ENCODE measurements at regions not wholly inside any gene's neighbourhood (a gene's known extent, or its start where the extent isn't known, plus 50 kb on each side); places are given as distances from the start of the nearest gene placed in this dataset.
A peak's percentile ranks its signal among the peaks of the same experiment; 100 is the strongest.

- no peaks in the 10 kb centered on the region for H3K9me2 ChIP-seq (ENCODE audit: insufficient read depth)
- no peak overlapping the region for H3K4me2 ChIP-seq (ENCODE audit: unreplicated experiment)
- no peaks in the 10 kb centered on the region for H3K27me3 ChIP-seq (replicated peaks; ENCODE audit: insufficient read depth)
- peak; percentile 31 for DNase-seq
- no peak overlapping the region for H3K27ac ChIP-seq
- no peaks in the 10 kb centered on the region for H3K79me2 ChIP-seq (ENCODE audit: insufficient read depth)
- no peak overlapping the region for H3K4me3 ChIP-seq
- TF ChIP-seq EZH2 (IDR thresholded peaks at IDR 0.05; ENCODE audit: insufficient read depth, poor library complexity, severe bottlenecking): no peak
- no peak for TF ChIP-seq EZH2phosphoT487 (IDR thresholded peaks at IDR 0.05; ENCODE audit: insufficient read depth, low read depth)
- H3K4me1 ChIP-seq (ENCODE audit: insufficient read depth): no peaks in the 10 kb centered on the region
- H3F3A ChIP-seq (ENCODE audit: insufficient read depth): no peaks in the 10 kb centered on the region
- WGBS, 2 experiments (ENCODE audit: low coverage in 1 of 2, low lambda C conversion rate in 2 of 2, missing lambda C conversion rate in 2 of 2): 39 to 41% methylated on average over 6 of the region's 6 CpGs
- no peak overlapping the region for H2AFZ ChIP-seq
- H3K36me3 ChIP-seq (ENCODE audit: low read depth): no peaks in the 10 kb centered on the region
- in situ Hi-C loops (cut with MboI): no loop called here
- H4K20me1 ChIP-seq (ENCODE audit: insufficient read depth): no peaks in the 10 kb centered on the region
- H3K9ac ChIP-seq: no peak overlapping the region
- no peaks in the 10 kb centered on the region for H3K9me3 ChIP-seq (ENCODE audit: low read depth)
These were observed 507.9 kb downstream of the MID1IP1 start for GRCh38 chrX:39309018-39309635.

GRCh38 chrX:39309721-39310152 is 508.5 kb downstream of the MID1IP1 start:
- no peaks in the 10 kb centered on the region for H3K9me3 ChIP-seq (ENCODE audit: low read depth)
- no peak overlapping the region for H3K4me3 ChIP-seq
- DNase-seq: no peak
- no peaks in the 10 kb centered on the region for H3K36me3 ChIP-seq (ENCODE audit: low read depth)
- no peaks in the 10 kb centered on the region for H4K20me1 ChIP-seq (ENCODE audit: insufficient read depth)
- no peaks in the 10 kb centered on the region for H3K79me2 ChIP-seq (ENCODE audit: insufficient read depth)
- no peak overlapping the region for H2AFZ ChIP-seq
- H3K27me3 ChIP-seq (replicated peaks; ENCODE audit: insufficient read depth): no peaks in the 10 kb centered on the region
- H3K9ac ChIP-seq: no peak overlapping the region
- H3K27ac ChIP-seq: no peak overlapping the region
- 40 to 48% methylated on average over 7 of the region's 7 CpGs for WGBS, 2 experiments (ENCODE audit: low coverage in 1 of 2, low lambda C conversion rate in 2 of 2, missing lambda C conversion rate in 2 of 2)
- no peaks in the 10 kb centered on the region for H3F3A ChIP-seq (ENCODE audit: insufficient read depth)
- no peak overlapping the region for H3K4me2 ChIP-seq (ENCODE audit: unreplicated experiment)
- TF ChIP-seq EZH2phosphoT487 (IDR thresholded peaks at IDR 0.05; ENCODE audit: insufficient read depth, low read depth) (no peak), EZH2 (IDR thresholded peaks at IDR 0.05; ENCODE audit: insufficient read depth, poor library complexity, severe bottlenecking) (no peak)
- no peaks in the 10 kb centered on the region for H3K9me2 ChIP-seq (ENCODE audit: insufficient read depth)
- no peaks in the 10 kb centered on the region for H3K4me1 ChIP-seq (ENCODE audit: insufficient read depth)
- in situ Hi-C loops (cut with MboI): no loop called here

- Histone ChIP-seq H3K79me2 (ENCODE audit: insufficient read depth) (no peaks in the 10 kb centered on the region), H3K27ac (no peak overlapping the region), H3K9ac (no peak overlapping the region), H2AFZ (no peak overlapping the region), H3K4me1 (ENCODE audit: insufficient read depth) (no peaks in the 10 kb centered on the region), H4K20me1 (ENCODE audit: insufficient read depth) (no peaks in the 10 kb centered on the region), H3K36me3 (ENCODE audit: low read depth) (no peaks in the 10 kb centered on the region), H3K9me3 (ENCODE audit: low read depth) (no peaks in the 10 kb centered on the region), H3K4me2 (ENCODE audit: unreplicated experiment) (no peak overlapping the region), H3K4me3 (no peak overlapping the region), H3K9me2 (ENCODE audit: insufficient read depth) (no peaks in the 10 kb centered on the region), H3F3A (ENCODE audit: insufficient read depth) (no peaks in the 10 kb centered on the region), H3K27me3 (replicated peaks; ENCODE audit: insufficient read depth) (no peaks in the 10 kb centered on the region)
- WGBS, 2 experiments (ENCODE audit: low coverage in 1 of 2, low lambda C conversion rate in 2 of 2, missing lambda C conversion rate in 2 of 2): 54 to 55% methylated on average over 4 of the region's 4 CpGs
- DNase-seq: no peak
- in situ Hi-C loops (cut with MboI): no loop called here
- TF ChIP-seq EZH2phosphoT487 (IDR thresholded peaks at IDR 0.05; ENCODE audit: insufficient read depth, low read depth) (no peak), EZH2 (IDR thresholded peaks at IDR 0.05; ENCODE audit: insufficient read depth, poor library complexity, severe bottlenecking) (no peak)
These were observed 509.6 kb downstream of the MID1IP1 start for GRCh38 chrX:39310891-39311290.

DNA sequence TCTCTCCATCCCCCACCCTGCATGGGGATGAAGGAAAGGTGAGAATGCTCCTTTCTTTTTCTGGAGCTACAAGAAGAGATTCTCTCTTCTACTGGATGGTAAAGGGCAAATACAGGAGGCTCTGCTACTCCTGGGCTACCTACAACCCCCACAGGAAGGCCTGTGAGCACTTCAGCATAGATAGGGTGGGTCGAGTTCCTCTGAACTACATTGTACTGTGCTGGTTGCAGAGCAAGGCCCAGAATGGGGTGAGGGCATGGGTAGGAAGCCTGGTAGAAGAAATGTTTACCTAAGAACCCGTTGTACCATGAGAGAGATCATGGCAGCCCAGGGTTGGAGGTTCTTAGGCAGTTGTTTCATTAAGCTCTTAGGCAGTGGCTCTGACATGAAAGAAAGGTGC is 510.4 kb downstream of the MID1IP1 start:
- 26 to 45% methylated on average over 2 of the region's 2 CpGs for WGBS, 2 experiments (ENCODE audit: low coverage in 1 of 2, low lambda C conversion rate in 2 of 2, missing lambda C conversion rate in 2 of 2)
- in situ Hi-C loops (cut with MboI): no loop called here
- H3K79me2 ChIP-seq (ENCODE audit: insufficient read depth): no peaks in the 10 kb centered on the region
- H3K4me2 ChIP-seq (ENCODE audit: unreplicated experiment): no peak overlapping the region
- no peaks in the 10 kb centered on the region for H3K27me3 ChIP-seq (replicated peaks; ENCODE audit: insufficient read depth)
- no peak for TF ChIP-seq EZH2 (IDR thresholded peaks at IDR 0.05; ENCODE audit: insufficient read depth, poor library complexity, severe bottlenecking)
- no peak for TF ChIP-seq EZH2phosphoT487 (IDR thresholded peaks at IDR 0.05; ENCODE audit: insufficient read depth, low read depth)
- no peaks in the 10 kb centered on the region for H3K9me3 ChIP-seq (ENCODE audit: low read depth)
- DNase-seq: no peak
- H3K36me3 ChIP-seq (ENCODE audit: low read depth): no peaks in the 10 kb centered on the region
- no peak overlapping the region for H3K4me3 ChIP-seq
- H4K20me1 ChIP-seq (ENCODE audit: insufficient read depth): no peaks in the 10 kb centered on the region
- H2AFZ ChIP-seq: no peak overlapping the region
- no peaks in the 10 kb centered on the region for H3F3A ChIP-seq (ENCODE audit: insufficient read depth)
- H3K27ac ChIP-seq: no peak overlapping the region
- H3K9me2 ChIP-seq (ENCODE audit: insufficient read depth): no peaks in the 10 kb centered on the region
- no peaks in the 10 kb centered on the region for H3K4me1 ChIP-seq (ENCODE audit: insufficient read depth)
- no peak overlapping the region for H3K9ac ChIP-seq

DNA sequence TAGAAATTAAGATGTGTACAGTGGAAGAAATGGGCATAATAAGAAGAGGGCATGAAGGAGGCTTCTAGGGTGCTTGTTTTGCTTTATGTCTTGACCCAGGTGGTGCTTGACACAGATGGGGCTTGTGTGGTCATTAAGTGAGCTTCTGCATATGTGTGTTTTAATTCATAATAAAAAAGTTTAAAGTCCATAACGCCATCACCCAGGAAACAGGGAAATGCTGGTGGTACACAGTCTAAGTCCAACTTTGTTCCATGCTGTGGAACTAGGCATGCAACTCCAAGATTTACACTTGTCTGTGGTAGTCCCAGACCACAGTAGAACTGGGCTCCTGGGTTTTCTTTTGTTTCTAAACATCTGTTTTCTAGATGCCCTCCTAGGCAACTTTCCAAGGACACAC is 511.9 kb downstream of the MID1IP1 start:
- in situ Hi-C loops (cut with MboI): no loop called here
- Histone ChIP-seq H3K4me2 (ENCODE audit: unreplicated experiment) (no peak overlapping the region), H3K27me3 (replicated peaks; ENCODE audit: insufficient read depth) (no peaks in the 10 kb centered on the region), H3K9me3 (ENCODE audit: low read depth) (no peaks in the 10 kb centered on the region), H3K36me3 (ENCODE audit: low read depth) (no peaks in the 10 kb centered on the region), H3K79me2 (ENCODE audit: insufficient read depth) (no peaks in the 10 kb centered on the region), H3K9ac (no peak overlapping the region), H3K9me2 (ENCODE audit: insufficient read depth) (no peaks in the 10 kb centered on the region), H4K20me1 (ENCODE audit: insufficient read depth) (no peaks in the 10 kb centered on the region), H3F3A (ENCODE audit: insufficient read depth) (no peaks in the 10 kb centered on the region), H2AFZ (no peak overlapping the region), H3K27ac (no peak overlapping the region), H3K4me3 (no peak overlapping the region), H3K4me1 (ENCODE audit: insufficient read depth) (no peaks in the 10 kb centered on the region)
- no peak for DNase-seq
- no peak for TF ChIP-seq EZH2phosphoT487 (IDR thresholded peaks at IDR 0.05; ENCODE audit: insufficient read depth, low read depth)
- no peak for TF ChIP-seq EZH2 (IDR thresholded peaks at IDR 0.05; ENCODE audit: insufficient read depth, poor library complexity, severe bottlenecking)
- 25 to 33% methylated on average over 1 of the region's 1 CpG for WGBS, 2 experiments (ENCODE audit: low coverage in 1 of 2, low lambda C conversion rate in 2 of 2, missing lambda C conversion rate in 2 of 2)
